HFF-Myc (cell line): ENCODE measurements at regions not wholly inside any gene's neighbourhood (a gene's known extent, or its start where the extent isn't known, plus 50 kb on each side); places are given as distances from the start of the nearest gene placed in this dataset.

ENCODE experiments used
- DNase-seq: peaks from one replicate; pipeline ENCODE4 v3.0.0-alpha.2; 2011; ENCODE audit warnings: low read depth; ENCODE audit errors: extremely low read depth
- H3K4me3 ChIP-seq: replicated peaks from 2 replicates; pipeline ENCODE4 v1.5.1; 2011; ENCODE audit warnings: low read depth, mild to moderate bottlenecking, control low read depth, low read length
- TF ChIP-seq, protein P1 (sequence below): IDR thresholded peaks from 2 replicates; pipeline ENCODE4 v1.5.1; 2012; ENCODE audit warnings: mild to moderate bottlenecking, low read depth, low read length, control low read depth; ENCODE audit errors: missing control alignments

DNA sequence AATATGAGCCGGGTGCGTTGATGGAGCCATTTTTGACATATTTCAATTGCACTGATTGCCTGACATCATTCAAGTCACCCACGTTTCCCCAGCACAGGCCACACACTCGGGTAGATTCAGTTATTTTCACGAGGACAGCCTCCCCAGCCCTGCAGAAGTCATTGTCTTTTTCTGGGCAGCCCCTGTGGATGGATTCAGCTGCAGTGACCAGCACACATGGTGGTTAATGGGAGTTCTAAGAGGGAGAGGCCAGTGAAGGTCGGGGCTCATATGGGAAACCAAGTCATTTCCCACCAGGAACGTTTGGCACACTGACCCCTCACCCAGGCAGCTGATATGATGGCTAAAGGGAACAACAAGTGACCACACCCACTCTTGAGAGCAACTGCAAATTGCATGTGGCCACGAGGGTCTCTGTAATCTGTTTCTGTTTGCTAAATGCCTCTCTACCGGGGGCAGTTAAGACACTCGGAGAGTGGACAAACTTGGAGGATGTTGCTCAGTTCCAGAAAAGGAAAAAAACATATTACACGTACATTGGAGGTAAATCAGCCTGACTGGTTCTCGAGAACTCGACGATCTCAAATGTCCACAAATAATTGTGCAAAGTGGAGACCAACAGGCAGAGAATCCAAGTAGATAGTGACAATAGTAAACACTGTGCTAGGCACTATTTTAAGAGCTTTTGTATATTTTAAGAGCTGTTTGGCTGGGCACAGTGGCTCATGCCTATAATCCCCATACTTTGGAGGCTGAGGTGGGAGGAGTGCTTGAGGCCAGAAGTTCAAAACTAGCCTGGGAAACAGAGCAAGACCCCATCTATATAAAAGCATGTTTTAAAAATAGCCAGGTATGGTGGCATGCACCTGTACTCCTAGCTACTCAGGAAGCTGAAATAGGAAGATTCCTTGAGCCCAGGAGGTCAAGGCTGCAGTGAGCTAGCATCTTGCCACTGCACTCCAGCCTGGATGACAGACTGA is 167.2 kb upstream of the IRF2BP2 start:
- DNase-seq: no peak
- TF ChIP-seq, protein P1, sequence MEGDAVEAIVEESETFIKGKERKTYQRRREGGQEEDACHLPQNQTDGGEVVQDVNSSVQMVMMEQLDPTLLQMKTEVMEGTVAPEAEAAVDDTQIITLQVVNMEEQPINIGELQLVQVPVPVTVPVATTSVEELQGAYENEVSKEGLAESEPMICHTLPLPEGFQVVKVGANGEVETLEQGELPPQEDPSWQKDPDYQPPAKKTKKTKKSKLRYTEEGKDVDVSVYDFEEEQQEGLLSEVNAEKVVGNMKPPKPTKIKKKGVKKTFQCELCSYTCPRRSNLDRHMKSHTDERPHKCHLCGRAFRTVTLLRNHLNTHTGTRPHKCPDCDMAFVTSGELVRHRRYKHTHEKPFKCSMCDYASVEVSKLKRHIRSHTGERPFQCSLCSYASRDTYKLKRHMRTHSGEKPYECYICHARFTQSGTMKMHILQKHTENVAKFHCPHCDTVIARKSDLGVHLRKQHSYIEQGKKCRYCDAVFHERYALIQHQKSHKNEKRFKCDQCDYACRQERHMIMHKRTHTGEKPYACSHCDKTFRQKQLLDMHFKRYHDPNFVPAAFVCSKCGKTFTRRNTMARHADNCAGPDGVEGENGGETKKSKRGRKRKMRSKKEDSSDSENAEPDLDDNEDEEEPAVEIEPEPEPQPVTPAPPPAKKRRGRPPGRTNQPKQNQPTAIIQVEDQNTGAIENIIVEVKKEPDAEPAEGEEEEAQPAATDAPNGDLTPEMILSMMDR: no peak
- H3K4me3 ChIP-seq: no peak overlapping the region

DNA sequence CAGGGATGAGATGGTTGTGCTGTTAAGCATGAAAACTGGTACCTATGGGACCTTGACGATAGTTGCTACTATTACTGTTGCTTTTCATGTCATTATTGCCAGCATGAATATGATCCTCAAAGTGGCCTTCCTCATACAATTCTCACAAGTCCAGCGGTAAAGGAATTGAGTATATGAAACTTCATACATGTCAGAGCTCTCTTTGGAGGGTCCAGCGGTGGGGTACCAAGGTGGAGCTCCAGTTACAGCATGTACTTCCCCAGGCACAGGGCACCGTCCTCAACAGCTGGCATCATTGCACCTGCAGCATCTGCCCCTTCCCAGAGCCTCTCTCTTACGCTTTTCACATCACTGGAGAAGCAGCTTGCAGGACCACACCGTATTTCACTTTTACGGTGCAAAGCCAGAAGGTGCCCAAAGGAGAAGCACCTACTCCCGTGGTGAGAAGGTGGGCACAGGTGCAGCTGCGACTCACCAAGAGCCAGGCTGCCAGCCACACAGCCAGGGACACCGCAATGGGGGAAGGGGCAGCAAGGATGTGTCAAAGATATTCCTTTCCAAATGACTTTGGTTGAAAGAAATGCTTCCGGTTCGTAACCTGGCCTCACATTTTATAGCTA is 166.4 kb upstream of the IRF2BP2 start:
- DNase-seq: no peak
- TF ChIP-seq, protein P1: no peak
- no peak overlapping the region for H3K4me3 ChIP-seq

DNA sequence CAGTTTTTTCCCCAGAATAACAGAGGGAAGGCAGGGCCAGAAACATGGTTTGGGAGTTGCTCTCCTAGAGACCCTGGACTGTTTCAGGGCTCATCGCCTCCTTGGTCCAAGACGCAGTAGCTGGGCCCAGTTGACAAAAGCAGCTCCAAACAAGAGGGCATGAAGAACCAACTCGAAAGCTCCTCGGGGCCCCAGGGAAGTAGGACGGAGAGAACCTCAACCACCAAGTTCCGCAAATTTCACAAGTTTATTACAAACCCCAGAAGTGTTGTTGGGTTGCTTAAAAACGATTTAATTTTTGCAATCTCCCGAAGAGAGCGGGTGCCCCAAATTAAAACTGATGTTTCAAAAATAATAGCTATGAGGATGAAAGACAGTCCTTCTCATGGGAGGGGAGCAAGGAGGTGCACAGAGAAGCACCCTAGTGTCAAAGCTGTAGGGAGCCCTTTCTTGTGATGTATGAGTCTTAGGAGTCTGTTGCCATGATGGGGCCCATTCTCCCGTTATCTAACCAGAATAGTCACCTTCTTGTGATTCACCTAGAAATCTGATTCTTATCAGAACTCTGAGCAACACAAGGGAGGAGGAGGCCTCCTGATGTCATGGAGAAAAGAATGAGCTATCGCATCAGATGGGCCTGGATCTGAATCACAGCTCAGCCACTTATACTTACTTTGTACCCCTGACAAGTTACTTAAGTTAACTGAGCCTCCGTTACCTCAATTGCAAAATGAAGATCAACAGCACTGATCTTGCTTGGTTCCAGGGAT is 165.7 kb upstream of the IRF2BP2 start:
- TF ChIP-seq, protein P1: no peak
- no peak for DNase-seq
- H3K4me3 ChIP-seq: no peak overlapping the region

DNA sequence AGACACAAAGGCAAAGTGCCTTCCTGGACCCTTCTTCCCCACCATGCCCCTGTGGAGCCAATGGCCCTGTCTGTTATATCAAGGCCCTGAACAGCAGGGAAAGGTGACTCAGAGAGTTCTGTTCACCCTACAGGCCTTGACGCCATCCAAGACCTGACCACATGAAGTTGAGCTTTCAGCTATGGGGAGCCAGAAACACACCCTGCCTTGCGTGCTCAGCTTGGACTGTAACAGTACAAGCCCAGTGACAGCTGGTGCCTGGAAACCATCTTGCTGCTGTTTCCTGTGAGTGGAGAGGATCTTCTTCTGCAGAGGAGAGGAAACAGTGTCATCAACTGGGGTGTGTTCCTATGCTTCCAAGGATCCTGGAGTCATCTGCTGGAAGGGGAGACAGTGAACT is 165.0 kb upstream of the IRF2BP2 start:
- TF ChIP-seq, protein P1: no peak
- DNase-seq: no peak
- no peak overlapping the region for H3K4me3 ChIP-seq

DNA sequence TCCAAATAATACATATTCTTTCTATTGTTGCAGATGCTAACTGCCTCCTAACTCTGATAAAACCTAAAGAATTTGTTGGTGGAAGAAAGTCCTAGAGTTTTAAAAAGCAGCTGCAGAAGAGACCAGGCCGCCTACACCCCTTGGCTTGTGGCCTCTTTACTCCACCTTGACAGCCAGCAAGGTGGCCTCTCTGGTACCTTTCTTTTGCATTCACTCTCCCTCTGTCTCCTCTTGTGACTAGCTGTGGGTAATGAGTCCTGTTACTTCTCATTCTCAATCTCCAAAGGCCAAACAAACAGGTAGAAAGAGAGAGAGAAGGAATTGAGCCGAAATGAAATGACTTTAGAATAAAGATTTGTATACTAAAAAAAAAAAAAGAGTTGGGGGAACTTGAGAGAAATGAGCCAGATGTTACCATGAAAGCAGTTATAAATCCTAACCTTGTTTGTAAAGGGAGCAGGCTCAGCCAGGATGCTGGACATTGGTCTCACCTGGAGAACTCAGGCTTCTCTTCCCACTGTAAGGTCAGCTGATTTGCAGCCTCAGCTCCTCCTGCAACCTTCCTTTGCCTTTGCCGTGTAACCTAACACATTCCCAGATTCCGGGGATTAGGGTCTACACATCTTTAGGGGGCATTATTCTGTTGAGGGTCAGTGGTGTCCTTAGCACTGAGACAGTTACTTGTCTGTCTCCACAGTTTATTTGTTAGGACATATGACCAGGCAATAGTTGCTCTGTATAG is 164.1 kb upstream of the IRF2BP2 start:
- TF ChIP-seq, protein P1: no peak
- H3K4me3 ChIP-seq: no peak overlapping the region
- no peak for DNase-seq
